Vagina (tissue), 2 donors: ENCODE measurements at regions not wholly inside any gene's neighbourhood (a gene's known extent, or its start where the extent isn't known, plus 50 kb on each side); places are given as distances from the start of the nearest gene placed in this dataset.

Experiments used
- DNase-seq, 2 donors: peaks; one replicate each; pipeline ENCODE4 v3.0.0-alpha.2; 2017; ENCODE audit errors: extremely low spot score in 2 of 2
- H3K27ac ChIP-seq: fragments of 200-600 bp; sonication (generic); one replicate; pipeline ENCODE4 v1.5.1; 2019
- H3K27me3 ChIP-seq: fragments of 200-600 bp; sonication (generic); one replicate; pipeline ENCODE4 v1.5.1; 2019
- H3K36me3 ChIP-seq, 2 donors: fragments of 200-600 bp; sonication (generic); one replicate each; pipeline ENCODE4 v1.5.1; 2017 to 2019
- H3K4me1 ChIP-seq: fragments of 200-600 bp; sonication (generic); one replicate; pipeline ENCODE4 v1.5.1; 2019
- H3K4me3 ChIP-seq, 2 donors: fragments of 200-600 bp; sonication (generic); 1 replicate in 1 of 2; 2 replicates in 1 of 2; pipeline ENCODE4 v1.5.1; 2016 to 2019
- H3K9me3 ChIP-seq: fragments of 200-600 bp; sonication (generic); one replicate; pipeline ENCODE4 v1.5.1; 2019
- CTCF ChIP-seq, 3 experiments: fragments of 450-650 bp in 2 of 3; fragments of 200-600 bp in 1 of 3; sonication (generic) in 1 of 3; IDR thresholded peaks; one replicate each; pipeline ENCODE4 v1.5.1; 2017 to 2019; ENCODE audit warnings: antibody characterized with exemption in 3 of 3, mild to moderate bottlenecking in 2 of 3, moderate library complexity in 2 of 3
- POLR2A ChIP-seq, 2 donors: fragments of 450-650 bp; IDR thresholded peaks; one replicate each; pipeline ENCODE4 v1.6.1; 2017; ENCODE audit warnings: antibody characterized with exemption in 2 of 2, mild to moderate bottlenecking in 2 of 2, moderate library complexity in 2 of 2
- POLR2AphosphoS5 ChIP-seq, 2 donors: sonication (generic); formaldehyde crosslinking; IDR thresholded peaks; one replicate each; pipeline ENCODE4 v1.9.0; 2017; ENCODE audit warnings: antibody characterized with exemption in 2 of 2, mild to moderate bottlenecking in 2 of 2, low read depth in 1 of 2; ENCODE audit not compliant: insufficient read depth in 1 of 2
- intact Hi-C: fragments of 100-400 bp; cut with DNase I; formaldehyde crosslinking; loops from one replicate; pipeline ENCODE4 v1.15.1; 2023

- no peak for TF ChIP-seq POLR2A (IDR thresholded peaks at IDR 0.05)
- TF ChIP-seq CTCF (IDR thresholded peaks at IDR 0.05) = no peak
- TF ChIP-seq POLR2AphosphoS5 (IDR thresholded peaks at IDR 0.05; ENCODE audit: insufficient read depth in 1 of 2, low read depth in 1 of 2) = no peak
- Histone ChIP-seq H3K27ac (no peak overlapping the region), H3K9me3 (no peaks in the 10 kb centered on the region), H3K27me3 (no peaks in the 10 kb centered on the region), H3K4me1 (peaks cover 18% of the 10 kb centered on the region), H3K4me3 (peak overlapping the region; percentile 73 to 80), H3K36me3 (no peaks in the 10 kb centered on the region)
- peak in 1 of 2 donors; percentile 89 for DNase-seq
- intact Hi-C loops = loop anchor here (5.0 kb wide), 1 partner anchor 79 kb away; no protein-coding TSS in a partner anchor
Observed at GRCh38 chr9:110047955-110048402, 160.0 kb downstream of the C9orf152 start.

GRCh38 chr9:110048403-110048975, 159.5 kb downstream of the C9orf152 start:
- peak in 1 of 2 donors; percentile 87 for DNase-seq
- TF ChIP-seq CTCF (IDR thresholded peaks at IDR 0.05) (no peak), POLR2A (IDR thresholded peaks at IDR 0.05) (peak; percentile 16 to 82), POLR2AphosphoS5 (IDR thresholded peaks at IDR 0.05; ENCODE audit: insufficient read depth in 1 of 2, low read depth in 1 of 2) (peak in 1 of 2 donors; percentile 92)
- H3K27ac ChIP-seq = peak overlapping the region; percentile 80
- peak overlapping the region; percentile 73 to 80 for H3K4me3 ChIP-seq
- intact Hi-C loops = loop anchor here (5.0 kb wide), 1 partner anchor 79 kb away; no protein-coding TSS in a partner anchor
- no peaks in the 10 kb centered on the region for H3K27me3 ChIP-seq
- H3K36me3 ChIP-seq = no peaks in the 10 kb centered on the region
- no peaks in the 10 kb centered on the region for H3K9me3 ChIP-seq
- H3K4me1 ChIP-seq = peaks cover 18% of the 10 kb centered on the region

- Histone ChIP-seq H3K36me3 (no peaks in the 10 kb centered on the region), H3K27me3 (no peaks in the 10 kb centered on the region), H3K4me1 (peaks cover 18% of the 10 kb centered on the region), H3K4me3 (peak overlapping the region; percentile 73 to 80), H3K27ac (peak overlapping the region; percentile 80), H3K9me3 (no peaks in the 10 kb centered on the region)
- TF ChIP-seq POLR2A (IDR thresholded peaks at IDR 0.05) = no peak
- TF ChIP-seq CTCF (IDR thresholded peaks at IDR 0.05) = no peak
- no peak for TF ChIP-seq POLR2AphosphoS5 (IDR thresholded peaks at IDR 0.05; ENCODE audit: insufficient read depth in 1 of 2, low read depth in 1 of 2)
- peak in 1 of 2 donors; percentile 87 for DNase-seq
- intact Hi-C loops = loop anchor here (5.0 kb wide), 1 partner anchor 78 kb away; no protein-coding TSS in a partner anchor
Observed at GRCh38 chr9:110048976-110049698, 158.8 kb downstream of the C9orf152 start.

- H3K4me3 ChIP-seq = peak overlapping the region; percentile 73 to 80
- peak overlapping the region; percentile 80 for H3K27ac ChIP-seq
- peaks cover 18% of the 10 kb centered on the region for H3K4me1 ChIP-seq
- no peaks in the 10 kb centered on the region for H3K36me3 ChIP-seq
- no peaks in the 10 kb centered on the region for H3K9me3 ChIP-seq
- peak in 1 of 2 donors; percentile 85 for DNase-seq
- no peak for TF ChIP-seq CTCF (IDR thresholded peaks at IDR 0.05)
- peak in 1 of 2 donors; percentile 29 for TF ChIP-seq POLR2AphosphoS5 (IDR thresholded peaks at IDR 0.05; ENCODE audit: insufficient read depth in 1 of 2, low read depth in 1 of 2)
- intact Hi-C loops = loop anchor here (5.0 kb wide), 1 partner anchor 77 kb away; no protein-coding TSS in a partner anchor
- no peaks in the 10 kb centered on the region for H3K27me3 ChIP-seq
Observed at GRCh38 chr9:110049699-110050450, 158.1 kb downstream of the C9orf152 start.
